Sigmoid colon (tissue), 4 donors: ENCODE measurements at regions not wholly inside any gene's neighbourhood (a gene's known extent, or its start where the extent isn't known, plus 50 kb on each side); places are given as distances from the start of the nearest gene placed in this dataset.

ENCODE experiments used
- CTCF ChIP-seq, 4 experiments: fragments of 450-650 bp in 3 of 4; fragments of 200-600 bp in 1 of 4; IDR thresholded peaks; one replicate each; pipeline ENCODE4 v1.5.1; 2016 to 2019; ENCODE audit warnings: antibody characterized with exemption in 4 of 4, mild to moderate bottlenecking in 3 of 4, moderate library complexity in 2 of 4
- EP300 ChIP-seq, 4 donors: sonication (generic); formaldehyde crosslinking; IDR thresholded peaks; one replicate each; pipeline ENCODE4 v1.6.1; 2017; ENCODE audit warnings: antibody characterized with exemption in 4 of 4

GRCh38 chr3:64908251-64908685 is 220.5 kb upstream of the ADAMTS9 start:
- TF ChIP-seq EP300 (IDR thresholded peaks at IDR 0.05) (no peak), CTCF (IDR thresholded peaks at IDR 0.05) (peak in 1 of 4 experiments; percentile 6)
